Kidney epithelial cell (primary cell): ENCODE measurements at regions not wholly inside any gene's neighbourhood (a gene's known extent, or its start where the extent isn't known, plus 50 kb on each side); places are given as distances from the start of the nearest gene placed in this dataset.

Experiments
- DNase-seq: peaks from one replicate; pipeline ENCODE4 v3.0.0-alpha.2; 2010; ENCODE audit warnings: low read depth
- H3K27me3 ChIP-seq: 2 replicates; pipeline ENCODE4 v1.6.0; 2011; ENCODE audit warnings: low read length; ENCODE audit not compliant: control insufficient read depth, insufficient read depth
- H3K36me3 ChIP-seq: 2 replicates; pipeline ENCODE4 v1.5.1; 2011; ENCODE audit warnings: low read length; ENCODE audit not compliant: control insufficient read depth, insufficient read depth
- H3K4me3 ChIP-seq: 2 replicates; pipeline ENCODE4 v1.5.1; 2011; ENCODE audit warnings: low read depth, mild to moderate bottlenecking, control low read depth, low read length
- TF ChIP-seq, protein P1 (sequence below): IDR thresholded peaks from 2 replicates; pipeline ENCODE4 v1.5.1; 2011; ENCODE audit warnings: mild to moderate bottlenecking, moderate library complexity, low read length, control low read depth, inconsistent platforms; ENCODE audit not compliant: insufficient read depth, poor library complexity, severe bottlenecking

DNA sequence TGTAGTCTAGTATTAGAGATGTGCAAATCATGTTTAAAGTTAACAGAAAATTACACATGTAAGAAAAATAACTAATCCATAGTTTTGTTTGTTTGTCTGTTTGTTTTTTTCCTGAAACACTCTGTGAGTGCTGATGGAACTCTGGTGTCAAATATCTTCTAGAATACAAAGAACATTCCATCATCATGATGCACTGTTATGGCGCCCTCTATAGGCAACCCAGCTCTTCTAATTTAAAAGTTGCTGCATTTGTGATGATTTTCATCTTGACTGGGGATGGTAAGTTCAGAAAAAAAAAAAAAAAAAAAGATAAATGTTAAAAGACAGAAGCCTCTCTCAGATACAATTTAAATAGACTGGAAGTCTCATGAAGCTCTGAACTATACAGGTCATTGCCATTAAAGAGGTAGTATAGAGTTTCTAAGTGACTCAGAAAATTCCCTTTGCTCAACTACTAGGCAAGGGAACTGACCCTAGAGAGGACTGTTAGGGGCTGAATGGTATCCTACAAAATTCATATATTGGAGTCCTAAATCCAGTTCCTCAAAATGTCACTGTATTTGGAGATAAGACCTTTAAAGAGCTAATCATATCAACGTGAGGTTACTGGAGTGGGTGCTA is 597.2 kb upstream of the ANO3 start:
- peak; percentile 10 for DNase-seq
- Histone ChIP-seq H3K36me3 (no peaks in the 10 kb centered on the region), H3K4me3 (no peak overlapping the region), H3K27me3 (no peaks in the 10 kb centered on the region)
- TF ChIP-seq, protein P1, sequence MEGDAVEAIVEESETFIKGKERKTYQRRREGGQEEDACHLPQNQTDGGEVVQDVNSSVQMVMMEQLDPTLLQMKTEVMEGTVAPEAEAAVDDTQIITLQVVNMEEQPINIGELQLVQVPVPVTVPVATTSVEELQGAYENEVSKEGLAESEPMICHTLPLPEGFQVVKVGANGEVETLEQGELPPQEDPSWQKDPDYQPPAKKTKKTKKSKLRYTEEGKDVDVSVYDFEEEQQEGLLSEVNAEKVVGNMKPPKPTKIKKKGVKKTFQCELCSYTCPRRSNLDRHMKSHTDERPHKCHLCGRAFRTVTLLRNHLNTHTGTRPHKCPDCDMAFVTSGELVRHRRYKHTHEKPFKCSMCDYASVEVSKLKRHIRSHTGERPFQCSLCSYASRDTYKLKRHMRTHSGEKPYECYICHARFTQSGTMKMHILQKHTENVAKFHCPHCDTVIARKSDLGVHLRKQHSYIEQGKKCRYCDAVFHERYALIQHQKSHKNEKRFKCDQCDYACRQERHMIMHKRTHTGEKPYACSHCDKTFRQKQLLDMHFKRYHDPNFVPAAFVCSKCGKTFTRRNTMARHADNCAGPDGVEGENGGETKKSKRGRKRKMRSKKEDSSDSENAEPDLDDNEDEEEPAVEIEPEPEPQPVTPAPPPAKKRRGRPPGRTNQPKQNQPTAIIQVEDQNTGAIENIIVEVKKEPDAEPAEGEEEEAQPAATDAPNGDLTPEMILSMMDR, result peak; percentile 58

DNA sequence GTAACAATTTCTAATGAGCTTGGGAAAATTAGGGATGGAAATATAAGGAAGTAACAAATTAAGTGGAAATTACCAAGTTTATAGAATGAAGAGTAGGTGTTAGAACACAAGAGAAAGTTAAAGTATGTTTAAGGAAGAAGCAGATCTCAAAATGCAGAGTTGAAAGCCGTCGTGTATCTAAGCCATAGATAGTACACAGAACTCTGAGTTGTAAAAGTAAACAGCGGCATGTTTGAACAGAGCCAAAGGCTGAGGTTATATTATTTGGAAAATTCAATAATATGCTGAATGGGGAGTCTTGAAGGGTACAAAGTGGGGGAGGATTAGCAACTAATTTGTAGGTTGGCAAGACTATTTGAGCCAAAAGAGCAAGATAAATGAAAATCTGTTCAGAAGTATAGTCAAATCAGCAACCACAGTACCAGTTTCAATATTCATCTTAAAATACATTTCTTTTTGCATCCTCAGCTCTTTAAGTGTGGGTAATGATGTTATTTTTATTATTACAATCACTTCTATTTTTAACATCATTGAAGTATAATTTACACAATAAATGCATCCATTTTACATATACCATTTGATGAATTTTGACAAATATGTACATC is 594.8 kb upstream of the ANO3 start:
- no peaks in the 10 kb centered on the region for H3K27me3 ChIP-seq
- H3K4me3 ChIP-seq, result no peak overlapping the region
- no peak for DNase-seq
- TF ChIP-seq, protein P1, result no peak
- H3K36me3 ChIP-seq, result no peaks in the 10 kb centered on the region

DNA sequence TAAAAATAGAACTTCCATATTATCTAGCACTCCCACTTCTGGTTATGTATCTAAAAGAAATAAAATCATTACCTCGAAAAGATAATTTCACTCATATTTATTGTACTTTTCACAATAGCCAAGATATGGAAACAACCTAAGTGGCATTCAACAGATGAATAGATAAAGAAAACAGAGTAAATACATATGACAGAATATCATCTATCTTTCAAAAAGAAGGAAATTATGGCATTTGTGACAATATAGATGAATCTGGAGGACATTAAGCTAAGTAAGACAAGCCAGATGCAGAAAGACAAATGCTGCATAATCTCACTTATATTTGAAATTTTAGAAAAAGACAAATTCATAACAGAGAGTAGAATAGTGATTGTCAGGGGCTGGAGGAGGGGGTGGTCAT is 590.0 kb upstream of the ANO3 start:
- Histone ChIP-seq H3K4me3 (no peak overlapping the region), H3K36me3 (no peaks in the 10 kb centered on the region), H3K27me3 (no peaks in the 10 kb centered on the region)
- no peak for DNase-seq
- TF ChIP-seq, protein P1, result no peak

DNA sequence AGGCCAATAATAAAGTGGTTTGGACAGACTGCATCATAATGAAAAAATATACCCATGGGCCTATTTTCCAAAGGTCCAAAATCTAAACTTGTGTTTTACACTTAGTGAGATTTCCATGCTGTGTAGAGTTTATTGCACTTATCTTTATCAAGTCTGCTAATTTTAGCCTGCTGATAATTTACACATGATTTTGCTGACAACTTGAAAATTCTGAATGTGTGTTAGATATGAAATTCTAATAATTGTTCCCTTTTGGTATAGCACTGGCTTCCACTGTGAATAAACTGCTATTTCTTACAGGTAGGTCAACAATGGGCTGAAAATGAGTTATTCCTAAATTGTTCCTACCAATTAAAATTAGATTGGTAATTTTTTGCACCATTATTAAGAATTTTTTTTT is 589.1 kb upstream of the ANO3 start:
- Histone ChIP-seq H3K36me3 (no peaks in the 10 kb centered on the region), H3K27me3 (no peaks in the 10 kb centered on the region), H3K4me3 (no peak overlapping the region)
- TF ChIP-seq, protein P1, result no peak
- no peak for DNase-seq

DNA sequence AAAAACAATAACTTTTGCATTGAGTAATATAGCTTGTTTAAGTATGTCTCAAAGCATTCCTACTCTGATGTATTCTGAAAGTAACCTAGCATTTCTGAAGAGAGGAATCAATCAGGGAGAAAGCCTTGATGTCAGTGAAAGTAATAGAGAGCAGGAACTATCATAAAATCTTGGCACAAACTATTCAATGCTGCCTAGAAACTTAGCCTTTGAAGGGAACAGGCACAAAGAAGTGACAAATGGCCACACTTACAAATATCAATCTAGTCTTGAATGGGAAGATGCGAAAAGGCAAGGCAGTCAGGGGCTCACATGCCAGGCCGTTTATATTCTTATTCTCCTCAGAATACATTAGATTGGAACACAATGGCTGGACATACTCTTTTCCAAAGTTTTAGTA is 576.5 kb upstream of the ANO3 start:
- DNase-seq, result no peak
- TF ChIP-seq, protein P1, result no peak
- Histone ChIP-seq H3K27me3 (no peaks in the 10 kb centered on the region), H3K4me3 (no peak overlapping the region), H3K36me3 (no peaks in the 10 kb centered on the region)
